HG03039 (cell line): ENCODE measurements at regions not wholly inside any gene's neighbourhood (a gene's known extent, or its start where the extent isn't known, plus 50 kb on each side); places are given as distances from the start of the nearest gene placed in this dataset.

Experiments
- ATAC-seq: cut with Tn5 transposase; IDR thresholded peaks from one replicate; pipeline ENCODE4 v1.9.1; 2021; ENCODE audit warnings: mild to moderate bottlenecking, moderate library complexity; ENCODE audit not compliant: unreplicated experiment

GRCh38 chr5:169356811-169357210 is 55.9 kb upstream of the SLIT3 start:
- ATAC-seq: no peak

- ATAC-seq: no peak
These were observed 55.2 kb upstream of the SLIT3 start for GRCh38 chr5:169356181-169356580.

GRCh38 chr5:169354921-169355320 is 54.0 kb upstream of the SLIT3 start:
- ATAC-seq: no peak

GRCh38 chr5:169354263-169354662 is 53.3 kb upstream of the SLIT3 start:
- ATAC-seq: no peak

- no peak for ATAC-seq
These were observed 52.0 kb upstream of the SLIT3 start for GRCh38 chr5:169352901-169353300.

- no peak for ATAC-seq
These were observed 50.8 kb upstream of the SLIT3 start for GRCh38 chr5:169351721-169352120.

- ATAC-seq: no peak
These were observed 49.9 kb upstream of the SLIT3 start for GRCh38 chr5:169350759-169351240.
